GM20000 (cell line): ENCODE measurements at regions not wholly inside any gene's neighbourhood (a gene's known extent, or its start where the extent isn't known, plus 50 kb on each side); places are given as distances from the start of the nearest gene placed in this dataset.

ENCODE experiments used
- DNase-seq: peaks from one replicate; pipeline ENCODE4 v3.0.0; 2012; ENCODE audit warnings: low spot score
- TF ChIP-seq, protein P1 (sequence below): IDR thresholded peaks from 2 replicates; pipeline ENCODE4 v1.5.1; 2012; ENCODE audit warnings: mild to moderate bottlenecking, control low read depth; ENCODE audit errors: extremely low read depth, missing control alignments

DNA sequence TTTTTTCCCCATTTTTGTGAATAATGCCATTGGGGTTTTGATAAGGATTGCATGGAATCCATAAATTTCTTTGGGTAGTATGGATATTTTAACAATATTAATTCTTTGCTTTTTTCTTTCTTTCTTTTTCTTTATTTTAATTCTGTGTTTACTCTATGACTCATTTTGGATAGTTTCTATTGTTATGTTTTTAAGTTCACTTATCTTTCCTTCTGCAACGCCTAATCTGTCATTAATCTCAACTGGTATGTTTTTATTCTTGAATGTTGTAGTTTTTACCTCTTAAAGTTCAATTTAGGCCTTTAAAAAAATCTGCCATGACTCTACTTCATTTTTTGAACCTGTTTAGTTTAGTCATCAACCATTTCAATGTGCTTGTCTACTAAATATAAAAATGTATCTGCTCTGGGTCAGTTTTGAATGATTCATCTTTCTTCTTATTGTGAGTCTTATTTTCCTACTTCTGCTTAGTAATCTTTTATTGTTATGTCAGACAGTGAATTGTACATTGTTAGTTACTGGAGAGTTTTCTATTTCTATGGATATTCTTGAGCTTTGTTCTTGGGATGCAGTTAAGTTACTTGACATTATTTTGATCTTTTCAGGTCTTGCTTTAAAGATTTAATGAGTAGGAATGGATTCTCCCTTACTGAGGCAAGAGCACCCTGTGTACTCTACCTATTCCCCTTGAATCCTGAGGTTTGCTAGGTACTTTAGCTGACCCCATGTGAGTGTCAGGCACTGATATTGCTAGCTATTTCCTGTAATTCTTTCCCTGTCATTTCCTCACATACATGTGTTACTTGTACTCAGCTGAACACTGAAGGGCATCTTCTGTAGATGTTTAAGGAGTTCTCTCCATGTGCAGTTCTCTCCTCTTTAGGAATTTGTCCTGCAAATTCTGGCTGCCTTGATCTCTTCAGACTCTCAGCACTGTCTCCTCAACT, 104.2 kb downstream of the TFAP2B start:
- no peak for DNase-seq
- TF ChIP-seq, protein P1, sequence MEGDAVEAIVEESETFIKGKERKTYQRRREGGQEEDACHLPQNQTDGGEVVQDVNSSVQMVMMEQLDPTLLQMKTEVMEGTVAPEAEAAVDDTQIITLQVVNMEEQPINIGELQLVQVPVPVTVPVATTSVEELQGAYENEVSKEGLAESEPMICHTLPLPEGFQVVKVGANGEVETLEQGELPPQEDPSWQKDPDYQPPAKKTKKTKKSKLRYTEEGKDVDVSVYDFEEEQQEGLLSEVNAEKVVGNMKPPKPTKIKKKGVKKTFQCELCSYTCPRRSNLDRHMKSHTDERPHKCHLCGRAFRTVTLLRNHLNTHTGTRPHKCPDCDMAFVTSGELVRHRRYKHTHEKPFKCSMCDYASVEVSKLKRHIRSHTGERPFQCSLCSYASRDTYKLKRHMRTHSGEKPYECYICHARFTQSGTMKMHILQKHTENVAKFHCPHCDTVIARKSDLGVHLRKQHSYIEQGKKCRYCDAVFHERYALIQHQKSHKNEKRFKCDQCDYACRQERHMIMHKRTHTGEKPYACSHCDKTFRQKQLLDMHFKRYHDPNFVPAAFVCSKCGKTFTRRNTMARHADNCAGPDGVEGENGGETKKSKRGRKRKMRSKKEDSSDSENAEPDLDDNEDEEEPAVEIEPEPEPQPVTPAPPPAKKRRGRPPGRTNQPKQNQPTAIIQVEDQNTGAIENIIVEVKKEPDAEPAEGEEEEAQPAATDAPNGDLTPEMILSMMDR, result no peak

DNA sequence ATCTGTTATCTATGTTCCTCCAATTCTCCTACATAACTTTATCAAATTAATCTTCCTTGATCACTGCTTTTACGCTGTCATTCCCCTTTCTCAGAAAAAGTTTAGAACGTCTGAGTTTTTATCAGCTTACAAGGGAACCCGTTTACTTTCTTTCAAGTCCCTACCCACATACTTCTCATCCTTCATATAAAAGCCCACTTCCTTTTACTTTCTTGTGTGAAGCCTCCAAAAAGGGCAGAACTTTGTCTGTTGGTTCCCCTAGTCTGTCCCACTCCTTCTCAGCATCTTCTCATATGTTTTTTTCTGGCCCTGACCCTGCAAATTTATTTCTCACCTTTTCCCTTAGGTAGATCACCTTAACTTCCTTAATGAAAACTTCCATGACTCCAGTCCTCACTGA, 106.1 kb downstream of the TFAP2B start:
- TF ChIP-seq, protein P1, result no peak
- DNase-seq, result no peak

DNA sequence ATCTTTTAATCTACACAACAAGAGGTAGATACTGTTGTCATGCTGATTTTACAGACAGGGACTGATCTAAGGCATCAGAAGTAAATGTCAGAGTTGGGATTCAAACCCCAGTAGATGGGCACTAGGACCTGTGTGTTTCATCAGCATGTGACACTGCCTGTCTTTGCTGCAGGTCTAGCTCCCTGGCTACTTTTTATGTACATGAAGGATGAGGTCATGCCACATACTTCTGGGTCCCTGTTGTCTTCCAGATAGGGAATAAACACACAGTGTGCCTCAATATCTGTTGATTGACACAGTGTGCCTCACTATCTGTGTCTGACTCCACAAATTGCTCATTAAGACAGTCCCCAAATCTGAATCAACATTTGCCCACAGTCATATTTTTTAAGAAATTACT, 106.9 kb downstream of the TFAP2B start:
- TF ChIP-seq, protein P1, result no peak
- no peak for DNase-seq

DNA sequence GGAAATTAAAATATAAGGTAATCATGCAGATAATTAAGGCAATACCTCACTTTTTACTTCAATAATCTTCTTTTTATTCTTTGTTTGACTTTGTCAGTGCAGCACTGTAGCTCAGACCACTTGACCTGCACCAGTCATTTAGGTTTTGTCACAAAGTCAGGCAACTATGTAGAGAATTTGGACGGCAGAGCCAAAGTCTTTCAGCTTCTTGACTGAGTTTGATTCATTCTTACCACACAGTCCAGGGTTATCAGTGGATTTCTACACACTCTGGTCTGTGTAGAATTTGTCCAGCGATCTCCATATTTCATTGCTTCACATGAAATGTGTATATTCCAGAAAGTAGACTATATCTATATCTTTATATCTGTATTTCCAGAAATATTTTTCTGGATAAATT, 107.3 kb downstream of the TFAP2B start:
- no peak for DNase-seq
- TF ChIP-seq, protein P1, result no peak

DNA sequence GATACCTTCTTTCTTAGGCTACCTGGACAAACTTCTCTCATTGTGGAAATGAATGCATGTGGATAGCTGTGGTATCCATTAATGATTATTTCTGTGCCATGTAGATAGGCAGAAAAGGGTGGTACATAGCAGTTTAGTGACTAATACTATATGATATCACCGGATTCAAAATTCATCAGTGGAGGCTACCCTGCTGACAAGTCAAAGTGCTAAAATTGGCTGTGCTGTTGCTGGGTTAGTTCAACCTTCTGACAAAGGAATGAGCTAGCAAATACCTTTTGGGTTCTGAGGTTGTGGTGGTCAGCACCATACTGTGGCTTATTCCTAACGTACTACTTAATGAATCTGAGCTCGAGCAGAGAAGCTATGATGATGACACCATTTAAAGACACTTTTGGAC, 109.1 kb downstream of the TFAP2B start:
- DNase-seq, result no peak
- TF ChIP-seq, protein P1, result no peak

- DNase-seq, result no peak
- TF ChIP-seq, protein P1, result no peak
Observed at GRCh38 chr6:50929323-50929722, 110.7 kb downstream of the TFAP2B start.

GRCh38 chr6:50935442-50935841, 116.8 kb downstream of the TFAP2B start:
- TF ChIP-seq, protein P1, result no peak
- DNase-seq, result no peak
